Breast epithelium (tissue), 4 donors: ENCODE measurements at regions not wholly inside any gene's neighbourhood (a gene's known extent, or its start where the extent isn't known, plus 50 kb on each side); places are given as distances from the start of the nearest gene placed in this dataset.

Source experiments
- DNase-seq, 2 donors: peaks; one replicate each; pipeline ENCODE4 v3.0.0-alpha.2; 2019; ENCODE audit warnings: low spot score in 2 of 2
- H3K27ac ChIP-seq, 2 donors: fragments of 200-600 bp; sonication (generic) in 1 of 2; one replicate each; pipeline ENCODE4 v1.5.1; 2016 to 2019; ENCODE audit warnings: mild to moderate bottlenecking in 1 of 2
- H3K27me3 ChIP-seq, 2 donors: fragments of 200-600 bp; sonication (generic) in 1 of 2; one replicate each; pipeline versions ENCODE4 v1.5.1 to v1.6.0; 2017 to 2019; ENCODE audit warnings: control low read depth in 1 of 2, mild to moderate bottlenecking in 1 of 2
- H3K36me3 ChIP-seq: fragments of 200-600 bp; one replicate; pipeline ENCODE4 v1.5.1; 2019
- H3K4me1 ChIP-seq, 2 donors: fragments of 200-600 bp; sonication (generic); one replicate each; pipeline ENCODE4 v1.5.1; 2016 to 2019; ENCODE audit warnings: control low read depth in 1 of 2
- H3K4me3 ChIP-seq, 3 donors: fragments of 200-600 bp; sonication (generic); 1 replicate in 2 of 3; 2 replicates in 1 of 3; pipeline ENCODE4 v1.5.1; 2016 to 2019; ENCODE audit warnings: mild to moderate bottlenecking in 3 of 3, moderate library complexity in 2 of 3
- H3K9me3 ChIP-seq, 2 donors: fragments of 200-600 bp; sonication (generic) in 1 of 2; one replicate each; pipeline ENCODE4 v1.5.1; 2016 to 2019; ENCODE audit warnings: control low read depth in 1 of 2
- POLR2A ChIP-seq: fragments of 450-650 bp; IDR thresholded peaks from one replicate; pipeline ENCODE4 v1.6.1; 2016; ENCODE audit warnings: antibody characterized with exemption, mild to moderate bottlenecking, moderate library complexity
- POLR2AphosphoS5 ChIP-seq, 3 donors: sonication (generic); formaldehyde crosslinking; IDR thresholded peaks; one replicate each; pipeline ENCODE4 v1.6.1; 2017; ENCODE audit warnings: antibody characterized with exemption in 3 of 3
- intact Hi-C: fragments of 100-400 bp; cut with DNase I; formaldehyde crosslinking; loops from one replicate; pipeline ENCODE4 v1.15.1; 2023; ENCODE audit warnings: low total_unique reads
- TF ChIP-seq, protein P1 (sequence below), 3 donors: fragments of 450-650 bp; IDR thresholded peaks; one replicate each; pipeline ENCODE4 v1.5.1; 2016 to 2017; ENCODE audit warnings: antibody characterized with exemption in 3 of 3, mild to moderate bottlenecking in 3 of 3, moderate library complexity in 3 of 3

DNA sequence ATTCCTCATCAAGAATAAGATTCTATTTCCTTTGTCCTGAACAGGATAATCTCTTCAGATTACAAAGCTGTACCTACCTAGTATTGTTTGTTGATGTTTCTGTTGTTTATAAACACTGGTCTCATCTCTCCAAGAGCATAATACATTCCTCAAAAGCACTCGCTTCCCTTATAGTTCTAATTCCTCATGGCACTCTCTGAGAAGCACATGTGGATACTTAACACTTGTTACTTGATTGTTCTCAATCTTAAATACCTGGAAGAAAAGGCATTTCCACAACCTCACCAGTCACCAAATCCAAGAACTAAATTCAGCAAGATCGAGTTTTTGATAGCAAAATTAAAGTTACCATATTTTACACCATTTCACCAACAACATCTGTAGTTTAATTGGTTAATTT, 145.9 kb upstream of the DUSP10 start:
- no peak for TF ChIP-seq POLR2A
- no peak for TF ChIP-seq POLR2AphosphoS5 (IDR thresholded peaks at IDR 0.05)
- TF ChIP-seq, protein P1, sequence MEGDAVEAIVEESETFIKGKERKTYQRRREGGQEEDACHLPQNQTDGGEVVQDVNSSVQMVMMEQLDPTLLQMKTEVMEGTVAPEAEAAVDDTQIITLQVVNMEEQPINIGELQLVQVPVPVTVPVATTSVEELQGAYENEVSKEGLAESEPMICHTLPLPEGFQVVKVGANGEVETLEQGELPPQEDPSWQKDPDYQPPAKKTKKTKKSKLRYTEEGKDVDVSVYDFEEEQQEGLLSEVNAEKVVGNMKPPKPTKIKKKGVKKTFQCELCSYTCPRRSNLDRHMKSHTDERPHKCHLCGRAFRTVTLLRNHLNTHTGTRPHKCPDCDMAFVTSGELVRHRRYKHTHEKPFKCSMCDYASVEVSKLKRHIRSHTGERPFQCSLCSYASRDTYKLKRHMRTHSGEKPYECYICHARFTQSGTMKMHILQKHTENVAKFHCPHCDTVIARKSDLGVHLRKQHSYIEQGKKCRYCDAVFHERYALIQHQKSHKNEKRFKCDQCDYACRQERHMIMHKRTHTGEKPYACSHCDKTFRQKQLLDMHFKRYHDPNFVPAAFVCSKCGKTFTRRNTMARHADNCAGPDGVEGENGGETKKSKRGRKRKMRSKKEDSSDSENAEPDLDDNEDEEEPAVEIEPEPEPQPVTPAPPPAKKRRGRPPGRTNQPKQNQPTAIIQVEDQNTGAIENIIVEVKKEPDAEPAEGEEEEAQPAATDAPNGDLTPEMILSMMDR (IDR thresholded peaks at IDR 0.05), result no peak
- Histone ChIP-seq H3K4me1 (no peaks in the 10 kb centered on the region), H3K36me3 (no peaks in the 10 kb centered on the region), H3K27ac (no peak overlapping the region), H3K27me3 (no peaks in the 10 kb centered on the region), H3K9me3 (no peaks in the 10 kb centered on the region), H3K4me3 (no peak overlapping the region)
- intact Hi-C loops, result no loop called here
- DNase-seq, result no peak

DNA sequence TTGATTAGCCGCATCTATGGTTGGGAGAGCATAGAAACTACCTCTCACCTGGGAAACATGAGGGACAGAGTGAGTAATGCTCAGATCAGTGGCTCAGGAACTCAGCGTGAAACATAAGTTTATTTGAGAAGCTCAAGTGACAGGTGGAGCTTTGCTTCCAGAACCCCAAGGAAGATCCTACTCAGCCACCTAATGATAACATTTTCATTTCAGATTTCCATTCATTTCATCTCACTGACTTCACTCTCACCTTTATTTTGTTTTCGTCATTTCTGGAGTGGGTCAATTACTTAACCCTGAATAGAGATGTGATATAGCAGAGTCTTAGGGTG, 145.5 kb upstream of the DUSP10 start:
- H3K27me3 ChIP-seq, result no peaks in the 10 kb centered on the region
- no peaks in the 10 kb centered on the region for H3K4me1 ChIP-seq
- TF ChIP-seq, protein P1 (IDR thresholded peaks at IDR 0.05), result no peak
- TF ChIP-seq POLR2AphosphoS5 (IDR thresholded peaks at IDR 0.05) (no peak), POLR2A (no peak)
- H3K36me3 ChIP-seq, result no peaks in the 10 kb centered on the region
- peak overlapping the region in 1 of 2 donors; percentile 16 for H3K27ac ChIP-seq
- H3K4me3 ChIP-seq, result no peak overlapping the region
- intact Hi-C loops, result no loop called here
- no peak for DNase-seq
- H3K9me3 ChIP-seq, result no peaks in the 10 kb centered on the region

DNA sequence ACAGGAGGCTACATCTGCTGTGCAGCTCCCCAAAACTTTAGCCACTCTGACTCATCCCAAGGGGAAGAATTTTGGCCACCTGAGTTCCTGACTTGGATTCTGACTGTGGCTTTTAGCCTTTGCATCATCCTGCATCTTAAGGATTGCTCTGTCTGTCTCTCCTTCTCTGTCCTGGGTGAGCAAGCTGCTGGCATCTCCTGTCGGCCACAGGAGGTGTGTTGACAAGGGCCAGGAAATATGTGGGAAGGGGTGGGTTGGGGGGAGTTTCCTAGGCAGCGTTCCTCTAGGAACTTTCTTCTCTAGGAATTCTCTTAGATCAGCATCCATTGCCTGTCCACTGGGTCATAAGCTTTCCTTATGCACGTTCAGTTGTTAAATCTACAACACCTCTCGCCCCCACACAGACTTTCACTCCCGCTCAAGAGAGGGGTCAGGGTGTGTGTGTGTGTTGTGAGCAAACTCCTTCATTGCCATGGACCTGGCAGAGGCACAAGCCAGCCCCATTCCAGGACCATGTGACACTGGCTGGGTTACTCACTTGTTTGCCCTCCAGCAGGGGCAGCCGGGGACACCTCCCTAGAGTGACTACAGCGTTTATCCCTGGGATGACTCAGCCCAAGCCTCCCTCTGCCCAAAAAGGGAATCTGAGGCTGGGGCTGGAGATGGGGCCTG, 145.0 kb upstream of the DUSP10 start:
- Histone ChIP-seq H3K27ac (peak overlapping the region; percentile 16 to 46), H3K9me3 (no peaks in the 10 kb centered on the region), H3K4me3 (no peak overlapping the region), H3K4me1 (no peaks in the 10 kb centered on the region), H3K27me3 (no peaks in the 10 kb centered on the region), H3K36me3 (no peaks in the 10 kb centered on the region)
- DNase-seq, result peak; percentile 73 to 80
- TF ChIP-seq POLR2A (no peak), POLR2AphosphoS5 (IDR thresholded peaks at IDR 0.05) (peak in 2 of 3 donors; percentile 36 to 44)
- TF ChIP-seq, protein P1 (IDR thresholded peaks at IDR 0.05), result peak in 1 of 3 donors; percentile 11
- intact Hi-C loops, result no loop called here

DNA sequence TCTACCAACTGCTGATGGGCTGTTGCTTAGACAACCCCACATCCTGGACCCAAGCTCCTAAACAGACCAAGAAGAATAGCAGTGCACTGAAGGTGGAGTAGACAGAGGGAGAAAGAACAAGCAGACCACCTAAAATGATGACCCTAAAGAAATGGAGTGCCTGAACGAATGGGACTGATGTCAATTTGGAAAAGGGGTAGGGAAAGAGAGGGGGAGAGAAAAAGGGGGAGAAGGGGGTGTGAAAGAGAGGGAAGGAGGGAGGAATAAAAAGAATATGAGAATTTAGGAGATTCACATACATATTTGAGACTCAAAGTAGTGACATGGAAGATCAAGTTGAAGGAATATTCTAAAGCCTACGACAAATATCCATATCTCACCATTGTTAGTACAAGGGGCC, 144.4 kb upstream of the DUSP10 start:
- Histone ChIP-seq H3K36me3 (no peaks in the 10 kb centered on the region), H3K9me3 (no peaks in the 10 kb centered on the region), H3K4me3 (no peak overlapping the region), H3K27ac (no peak overlapping the region), H3K27me3 (no peaks in the 10 kb centered on the region), H3K4me1 (no peaks in the 10 kb centered on the region)
- intact Hi-C loops, result no loop called here
- TF ChIP-seq POLR2A (no peak), POLR2AphosphoS5 (IDR thresholded peaks at IDR 0.05) (no peak)
- TF ChIP-seq, protein P1 (IDR thresholded peaks at IDR 0.05), result no peak
- DNase-seq, result no peak

DNA sequence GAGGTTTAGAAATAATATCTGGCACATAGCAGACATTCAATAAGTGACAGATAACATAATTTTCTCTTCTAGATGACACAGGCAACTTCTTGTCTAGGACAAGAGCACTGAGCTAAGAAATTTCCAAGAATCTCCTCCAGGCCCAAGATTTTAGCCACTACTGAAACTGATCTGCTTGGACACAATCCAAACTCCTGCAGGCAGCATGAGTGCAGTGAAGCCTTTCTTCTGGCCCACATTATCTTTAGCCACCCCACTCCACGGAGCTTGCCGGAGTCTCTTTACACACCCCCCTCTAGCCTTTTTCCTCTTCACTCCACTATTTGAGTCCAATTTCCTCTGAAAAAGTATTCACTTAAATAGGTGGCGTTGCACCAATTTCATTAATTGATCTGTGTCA, 142.9 kb upstream of the DUSP10 start:
- Histone ChIP-seq H3K9me3 (no peaks in the 10 kb centered on the region), H3K4me3 (no peak overlapping the region), H3K36me3 (no peaks in the 10 kb centered on the region), H3K27ac (no peak overlapping the region), H3K27me3 (no peaks in the 10 kb centered on the region), H3K4me1 (no peaks in the 10 kb centered on the region)
- DNase-seq, result no peak
- TF ChIP-seq POLR2A (no peak), POLR2AphosphoS5 (IDR thresholded peaks at IDR 0.05) (no peak)
- TF ChIP-seq, protein P1 (IDR thresholded peaks at IDR 0.05), result no peak
- intact Hi-C loops, result loop anchor here (1.0 kb wide), 1 partner anchor 11 kb away; no protein-coding TSS in a partner anchor
